Stimulated activated CD8-positive, alpha-beta memory T cell treated with anti-CD3 and anti-CD28 coated beads, Interleukin-15, amount 100 ng/mL, for 48 hours (primary cell): ENCODE measurements at regions not wholly inside any gene's neighbourhood (a gene's known extent, or its start where the extent isn't known, plus 50 kb on each side); places are given as distances from the start of the nearest gene placed in this dataset.

Experiments used
- DNase-seq, 2 donors: peaks; one replicate each; pipeline ENCODE4 v3.0.0-alpha.2; 2020; ENCODE audit warnings: low read depth in 2 of 2

GRCh38 chr2:104528101-104528500, 325.8 kb upstream of the POU3F3 start:
- DNase-seq, result no peak

- DNase-seq, result no peak
These were observed 322.8 kb upstream of the POU3F3 start for GRCh38 chr2:104531122-104531521.

GRCh38 chr2:104537116-104537515, 316.8 kb upstream of the POU3F3 start:
- DNase-seq, result no peak

- DNase-seq, result no peak
These were observed 315.8 kb upstream of the POU3F3 start for GRCh38 chr2:104538077-104538476.

GRCh38 chr2:104539649-104540048, 314.3 kb upstream of the POU3F3 start:
- no peak for DNase-seq

- no peak for DNase-seq
These were observed 308.9 kb upstream of the POU3F3 start for GRCh38 chr2:104545055-104545454.

- DNase-seq, result no peak
These were observed 307.4 kb upstream of the POU3F3 start for GRCh38 chr2:104546537-104546936.

- no peak for DNase-seq
These were observed 306.7 kb upstream of the POU3F3 start for GRCh38 chr2:104547221-104547620.

- no peak for DNase-seq
These were observed 292.7 kb upstream of the POU3F3 start for GRCh38 chr2:104561251-104561650.

- no peak for DNase-seq
These were observed 291.4 kb upstream of the POU3F3 start for GRCh38 chr2:104562537-104562936.

GRCh38 chr2:104563398-104563996, 290.4 kb upstream of the POU3F3 start:
- DNase-seq, result no peak

GRCh38 chr2:104568247-104568646, 285.7 kb upstream of the POU3F3 start:
- DNase-seq, result no peak

GRCh38 chr2:104570259-104570658, 283.7 kb upstream of the POU3F3 start:
- DNase-seq, result no peak

- no peak for DNase-seq
These were observed 281.1 kb upstream of the POU3F3 start for GRCh38 chr2:104572834-104573233.

GRCh38 chr2:104574367-104574766, 279.5 kb upstream of the POU3F3 start:
- no peak for DNase-seq

- DNase-seq, result no peak
These were observed 276.8 kb upstream of the POU3F3 start for GRCh38 chr2:104577143-104577542.

GRCh38 chr2:104582471-104582870, 271.4 kb upstream of the POU3F3 start:
- no peak for DNase-seq

- no peak for DNase-seq
These were observed 270.1 kb upstream of the POU3F3 start for GRCh38 chr2:104583811-104584210.

- no peak for DNase-seq
These were observed 269.5 kb upstream of the POU3F3 start for GRCh38 chr2:104584393-104584792.

GRCh38 chr2:104595576-104595975, 258.3 kb upstream of the POU3F3 start:
- DNase-seq, result no peak

- no peak for DNase-seq
These were observed 256.0 kb upstream of the POU3F3 start for GRCh38 chr2:104597942-104598341.

GRCh38 chr2:104598636-104599035, 255.3 kb upstream of the POU3F3 start:
- DNase-seq, result no peak

GRCh38 chr2:104599787-104600510, 254.0 kb upstream of the POU3F3 start:
- DNase-seq, result no peak

- DNase-seq, result no peak
These were observed 247.9 kb upstream of the POU3F3 start for GRCh38 chr2:104606056-104606455.
